ENCODE measurements at regions not wholly inside any gene's neighbourhood (a gene's known extent, or its start where the extent isn't known, plus 50 kb on each side); places are given as distances from the start of the nearest gene placed in this dataset.
"Not testable (repeated sequence)": the region's sequence is repeated elsewhere in the genome, so short reads cannot be mapped to it uniquely, and the experiment has no call there.

- not testable (repeated sequence) for H3K56ac ChIP-seq (ENCODE audit: low read length); H4K5ac ChIP-seq (ENCODE audit: low read length); H2BK5ac ChIP-seq (ENCODE audit: low read length); H2AK5ac ChIP-seq (ENCODE audit: low read length); H3K36me3 ChIP-seq (ENCODE audit: control insufficient read depth, insufficient read depth, low read length); H2BK120ac ChIP-seq (ENCODE audit: low read depth, low read length); H2BK15ac ChIP-seq (replicated peaks; ENCODE audit: low read depth); H3K23ac ChIP-seq (ENCODE audit: low read length); H3K79me1 ChIP-seq (ENCODE audit: low read length); H3K18ac ChIP-seq (ENCODE audit: low read length); H4K8ac ChIP-seq (ENCODE audit: low read depth, low read length); H3K79me2 ChIP-seq (ENCODE audit: control insufficient read depth, insufficient read depth, low read length); H3K9ac ChIP-seq (ENCODE audit: low read length); H3K4me1 ChIP-seq (ENCODE audit: control insufficient read depth, low read depth, low read length); H3K4me2 ChIP-seq (ENCODE audit: low read length); H3K4ac ChIP-seq (ENCODE audit: low read depth, low read length); DNase-seq; H3K4me3 ChIP-seq (ENCODE audit: low read length); H3K27ac ChIP-seq (ENCODE audit: low read depth, low read length); H3K27me3 ChIP-seq (ENCODE audit: insufficient read depth, low read length, poor library complexity)
- no CpG with 5 or more reads among the region's 6 CpGs for WGBS (ENCODE audit: extremely low coverage, insufficient coverage, low lambda C conversion rate)
These were observed 88.1 kb upstream of the FAM240B start for GRCh38 chr9:38807919-38808459.

- no peak overlapping the region for H2BK15ac ChIP-seq (replicated peaks; ENCODE audit: low read depth)
These were observed 51.7 kb upstream of the FAM240B start for GRCh38 chr9:38771593-38771992.

More at GRCh38 chr9:38771593-38771992, 51.7 kb upstream of the FAM240B start:
- Histone ChIP-seq H2BK120ac (ENCODE audit: low read depth, low read length) (no peak overlapping the region), H2BK5ac (ENCODE audit: low read length) (no peak overlapping the region), H4K8ac (ENCODE audit: low read depth, low read length) (no peak overlapping the region), H4K5ac (ENCODE audit: low read length) (no peak overlapping the region), H3K4me1 (ENCODE audit: control insufficient read depth, low read depth, low read length) (no peaks in the 10 kb centered on the region), H3K27ac (ENCODE audit: low read depth, low read length) (no peak overlapping the region), H3K27me3 (ENCODE audit: insufficient read depth, low read length, poor library complexity) (no peaks in the 10 kb centered on the region), H2AK5ac (ENCODE audit: low read length) (no peak overlapping the region), H3K79me1 (ENCODE audit: low read length) (no peaks in the 10 kb centered on the region), H3K18ac (ENCODE audit: low read length) (no peak overlapping the region), H3K4me2 (ENCODE audit: low read length) (no peak overlapping the region), H3K56ac (ENCODE audit: low read length) (no peak overlapping the region), H3K9ac (ENCODE audit: low read length) (no peak overlapping the region), H3K4ac (ENCODE audit: low read depth, low read length) (no peak overlapping the region), H3K36me3 (ENCODE audit: control insufficient read depth, insufficient read depth, low read length) (no peaks in the 10 kb centered on the region), H3K79me2 (ENCODE audit: control insufficient read depth, insufficient read depth, low read length) (no peaks in the 10 kb centered on the region), H3K23ac (ENCODE audit: low read length) (no peak overlapping the region), H3K4me3 (ENCODE audit: low read length) (no peak overlapping the region)
- DNase-seq = no peak
- WGBS (ENCODE audit: extremely low coverage, insufficient coverage, low lambda C conversion rate) = no CpG with 5 or more reads among the region's 2 CpGs

Measured in mesendoderm (in vitro differentiated cells).